ENCODE measurements at regions not wholly inside any gene's neighbourhood (a gene's known extent, or its start where the extent isn't known, plus 50 kb on each side); places are given as distances from the start of the nearest gene placed in this dataset.

DNA sequence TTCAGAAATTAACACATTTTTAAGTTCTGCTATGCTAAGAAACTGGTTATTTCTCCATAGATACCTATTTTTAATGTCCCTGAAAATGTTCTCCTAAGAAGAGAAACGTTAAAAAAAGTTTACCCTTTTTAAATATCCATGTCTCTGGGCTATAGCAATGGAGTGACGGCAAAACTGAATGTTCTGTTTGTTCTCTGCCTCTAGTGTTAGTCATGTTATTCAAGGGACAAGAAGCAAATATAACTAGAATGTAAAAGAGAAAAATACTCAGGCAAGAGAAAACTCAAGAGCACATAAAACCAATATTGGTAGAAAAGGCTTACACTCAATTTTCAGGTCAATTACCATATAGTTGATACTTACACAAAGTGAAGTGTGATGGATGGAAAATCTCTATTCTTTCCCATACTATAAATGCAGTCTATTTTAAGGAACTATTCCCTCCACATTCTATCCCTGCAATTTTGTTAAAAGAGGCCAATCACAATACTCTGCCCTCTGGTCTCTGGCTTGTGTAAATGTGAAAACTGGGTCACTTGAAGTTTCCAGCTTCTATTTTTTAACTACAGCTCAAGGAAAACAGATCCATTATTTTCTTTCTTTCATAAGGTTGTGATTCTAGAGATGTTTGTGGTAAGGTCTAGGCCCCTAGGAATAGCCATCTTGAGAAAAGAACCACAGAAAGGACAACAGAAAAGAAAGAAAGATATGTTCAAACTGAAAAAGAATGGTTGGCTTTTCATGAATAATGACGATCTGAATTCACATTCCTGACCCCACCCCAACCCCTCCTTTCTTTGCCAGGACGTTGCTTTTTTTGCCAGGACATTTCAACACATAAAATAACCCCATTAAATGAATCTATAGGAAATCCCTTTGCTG is 200.3 kb upstream of the FAM83B start:
- no peak for DNase-seq (ENCODE audit: low read depth)

DNA sequence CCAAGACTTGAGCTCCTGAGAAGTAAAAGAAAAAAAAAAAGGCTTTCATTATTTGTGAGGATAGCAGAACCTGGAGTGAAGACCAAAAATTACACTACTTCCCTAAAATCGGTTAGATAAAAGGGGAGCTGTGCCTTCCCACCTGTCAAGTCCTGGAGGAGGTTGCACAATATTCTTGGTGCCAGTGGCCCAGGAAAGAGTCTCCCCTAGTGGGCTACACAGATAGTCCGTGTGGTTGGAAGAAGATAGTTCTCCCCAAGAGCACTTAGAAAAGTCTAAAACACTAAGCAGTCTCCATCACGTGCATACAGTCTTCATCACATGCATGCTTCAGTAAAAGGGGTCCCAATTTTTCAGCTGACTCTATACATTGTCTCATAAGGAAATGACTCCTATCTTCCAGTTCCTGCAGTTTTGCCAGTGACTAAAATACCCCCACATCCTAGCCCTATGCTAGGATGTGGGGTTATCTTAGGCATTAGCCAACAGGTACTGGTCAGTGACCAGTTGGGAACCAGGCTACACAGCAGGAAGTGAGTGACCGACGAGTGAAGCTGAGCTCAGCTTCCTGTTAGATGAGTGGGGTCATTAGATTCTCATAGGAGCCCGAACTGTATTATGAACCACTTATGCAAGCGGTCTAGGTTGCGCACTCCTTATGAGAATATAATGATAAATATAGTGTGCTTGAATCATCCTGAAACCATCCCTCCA is 199.5 kb upstream of the FAM83B start:
- DNase-seq (ENCODE audit: low read depth), result no peak

DNA sequence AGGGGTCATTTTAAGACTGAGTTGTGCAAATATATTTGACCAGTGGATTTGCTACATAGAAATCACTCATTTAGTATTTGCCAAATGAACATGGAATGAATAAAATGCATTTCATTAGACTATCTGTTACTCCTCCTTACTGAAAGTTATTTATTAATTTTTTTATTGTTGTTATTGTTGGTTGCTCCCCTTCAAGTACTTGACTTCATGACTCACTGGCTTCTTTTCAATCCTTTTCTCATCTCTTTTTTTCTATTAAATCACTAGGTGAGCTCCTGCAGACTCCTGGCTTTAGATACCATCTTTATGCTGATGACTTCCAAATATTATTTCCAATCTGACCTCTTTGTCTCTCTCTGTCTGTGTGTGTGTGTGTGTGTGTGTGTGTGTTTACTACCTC is 192.2 kb upstream of the FAM83B start:
- DNase-seq (ENCODE audit: low read depth), result no peak

DNA sequence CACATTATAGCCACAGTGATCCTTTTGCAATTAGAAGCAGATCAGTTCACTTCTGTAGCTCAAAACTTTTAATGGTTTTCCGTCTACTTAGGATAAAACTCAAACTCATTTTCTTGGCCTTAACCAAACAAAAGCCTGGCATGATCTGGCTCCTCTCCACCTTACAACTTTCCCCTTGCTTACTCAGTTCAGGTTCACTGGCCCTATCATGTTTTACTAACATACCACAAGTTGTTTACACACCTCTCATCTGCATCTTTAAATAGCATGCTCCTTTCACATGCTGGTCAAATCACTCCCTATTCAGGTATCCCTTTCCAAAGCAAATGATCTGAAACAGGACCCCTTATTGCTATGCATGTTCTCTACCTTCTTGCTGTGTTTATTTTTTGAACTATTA is 191.4 kb upstream of the FAM83B start:
- DNase-seq (ENCODE audit: low read depth), result no peak

GRCh38 chr6:54665278-54665677 is 181.3 kb upstream of the FAM83B start:
- DNase-seq (ENCODE audit: low read depth), result no peak

- no peak for DNase-seq (ENCODE audit: low read depth)
Measured at GRCh38 chr6:54680531-54680930, 166.0 kb upstream of the FAM83B start.

DNA sequence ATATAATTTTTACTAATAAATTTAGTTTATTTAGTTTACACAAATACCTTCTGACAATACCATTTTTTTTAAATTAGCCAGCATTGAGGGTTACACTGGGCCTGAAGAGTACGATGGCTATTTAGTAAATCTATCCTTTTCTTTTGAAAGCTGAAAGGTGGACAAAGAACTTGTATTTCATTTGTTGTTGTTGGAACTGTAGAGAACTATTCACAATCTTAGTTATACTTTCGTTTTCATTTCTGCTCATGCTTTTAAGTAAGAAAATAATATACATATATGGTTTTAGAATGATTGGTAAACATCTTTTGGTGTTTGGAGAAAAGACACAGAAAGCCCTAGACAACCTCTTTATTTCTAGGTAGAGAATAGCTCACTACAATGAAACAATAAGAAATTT is 165.3 kb upstream of the FAM83B start:
- no peak for DNase-seq (ENCODE audit: low read depth)

DNA sequence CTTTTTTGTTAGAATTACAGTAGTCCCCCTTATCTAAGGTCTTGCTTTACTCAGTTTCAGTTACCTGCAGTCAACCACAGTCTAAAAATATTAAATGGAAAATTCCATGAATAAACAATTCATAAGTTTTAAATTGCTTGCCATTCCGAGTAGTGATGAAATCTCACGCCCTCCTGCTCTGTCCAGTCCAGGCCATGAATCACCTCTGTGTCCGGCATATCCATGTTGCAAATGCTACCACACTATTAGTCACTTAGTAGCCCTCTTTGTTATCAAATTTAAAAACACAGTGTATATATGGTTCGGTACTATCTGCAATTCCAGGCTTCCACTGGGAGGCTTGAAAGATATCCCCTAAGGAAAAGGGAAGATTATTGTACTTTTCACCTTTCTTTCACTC is 164.6 kb upstream of the FAM83B start:
- DNase-seq (ENCODE audit: low read depth), result peak; percentile 25

DNA sequence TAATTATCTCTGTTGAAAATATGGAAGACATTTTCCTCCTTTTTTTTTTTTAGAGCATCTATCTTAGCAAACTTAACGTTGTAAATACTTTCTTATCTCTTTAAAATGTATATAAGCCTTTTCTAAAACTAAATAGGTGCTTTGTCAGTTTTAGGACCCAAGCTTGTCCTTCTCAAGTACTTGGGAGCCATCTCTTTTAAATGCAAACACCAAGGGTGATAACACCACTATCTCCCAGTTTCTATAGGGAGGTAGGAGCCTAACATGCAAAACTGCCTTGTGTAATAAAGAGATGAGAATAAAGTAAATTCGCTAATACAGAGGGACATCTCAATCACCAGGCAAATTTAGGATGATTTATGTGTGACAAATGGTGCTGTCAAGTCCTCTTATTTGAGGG is 157.0 kb upstream of the FAM83B start:
- no peak for DNase-seq (ENCODE audit: low read depth)

DNA sequence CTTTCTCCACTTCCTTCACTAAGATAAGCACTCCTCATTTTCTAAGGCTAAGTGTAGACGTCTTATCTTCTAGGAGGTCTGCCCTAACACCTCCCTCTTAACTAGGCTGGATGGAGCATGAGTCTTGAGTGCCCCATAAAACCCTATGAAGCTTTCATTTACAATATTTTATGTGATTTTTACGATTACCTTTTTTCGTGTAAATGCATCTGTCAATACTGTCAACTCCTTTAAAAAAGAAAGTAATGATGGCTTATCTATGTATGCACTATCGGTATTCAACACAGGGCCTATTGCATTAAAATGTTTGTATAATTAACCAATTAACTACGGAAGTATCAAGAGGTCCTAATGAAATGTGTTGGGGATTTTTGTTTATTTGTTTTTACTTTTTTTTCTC is 156.0 kb upstream of the FAM83B start:
- no peak for DNase-seq (ENCODE audit: low read depth)

GRCh38 chr6:54694928-54695532 is 151.5 kb upstream of the FAM83B start:
- DNase-seq (ENCODE audit: low read depth), result no peak

- DNase-seq (ENCODE audit: low read depth), result no peak
Measured at GRCh38 chr6:54695815-54696214, 150.8 kb upstream of the FAM83B start.

- DNase-seq (ENCODE audit: low read depth), result no peak
Measured at GRCh38 chr6:54697424-54697823, 149.1 kb upstream of the FAM83B start.

DNA sequence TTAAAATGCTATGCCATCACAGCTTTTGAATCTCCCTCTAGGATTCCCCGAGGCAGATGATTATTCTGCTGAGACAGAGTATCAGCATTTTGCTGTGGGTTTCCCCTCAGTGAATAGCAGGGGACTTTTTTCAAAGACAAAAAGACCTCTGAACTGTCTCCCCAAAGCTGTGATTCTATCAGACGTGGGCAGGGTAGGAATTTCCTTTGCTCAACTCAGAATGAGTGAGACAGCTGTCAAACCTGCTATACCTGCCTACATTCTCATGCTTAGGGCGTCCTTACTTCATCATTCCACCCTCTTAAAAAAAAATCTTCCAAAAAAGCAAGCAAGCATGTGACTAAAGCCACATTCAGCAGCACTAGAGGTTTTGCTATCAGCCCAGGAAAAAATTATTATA is 147.6 kb upstream of the FAM83B start:
- no peak for DNase-seq (ENCODE audit: low read depth)

GRCh38 chr6:54700158-54700557 is 146.4 kb upstream of the FAM83B start:
- DNase-seq (ENCODE audit: low read depth), result no peak

DNA sequence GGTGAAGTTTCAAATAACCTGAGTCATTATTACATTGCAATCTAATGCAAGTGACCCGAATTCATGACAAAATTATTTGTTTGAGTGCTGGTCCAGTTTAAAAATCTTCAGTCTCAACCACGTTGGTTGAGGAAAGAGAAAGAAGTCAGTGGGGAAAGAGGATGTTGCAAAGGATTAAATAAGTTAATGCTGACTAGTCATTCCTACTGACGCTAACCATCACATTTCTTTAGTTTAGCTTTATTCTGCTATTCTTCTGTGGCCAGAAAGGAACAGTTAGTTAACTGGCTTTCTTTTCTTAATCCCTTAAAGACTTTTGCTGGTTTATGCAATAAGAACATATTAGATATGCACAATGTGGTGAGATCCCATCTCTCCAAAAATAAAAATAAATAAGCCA is 143.8 kb upstream of the FAM83B start:
- DNase-seq (ENCODE audit: low read depth), result no peak

DNA sequence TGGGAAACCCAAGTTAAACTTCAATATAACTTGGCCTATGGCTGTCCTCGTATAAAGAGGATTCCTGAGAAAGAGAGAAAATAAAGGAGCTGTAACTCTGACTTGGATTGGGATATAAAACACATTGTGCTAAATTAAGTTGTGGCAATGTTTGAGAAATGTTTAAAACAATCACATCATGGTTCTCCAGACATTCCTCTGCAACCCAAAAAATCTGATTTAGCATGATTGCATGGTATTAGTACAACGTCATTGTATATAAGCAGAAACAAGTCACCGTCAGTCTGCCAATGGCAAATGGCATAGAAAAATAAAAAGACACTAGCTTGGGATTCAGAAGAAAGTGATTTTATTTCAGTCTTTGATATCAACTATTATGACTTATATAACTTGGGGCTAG is 140.2 kb upstream of the FAM83B start:
- DNase-seq (ENCODE audit: low read depth), result no peak

GRCh38 chr6:54706844-54707605 is 139.5 kb upstream of the FAM83B start:
- DNase-seq (ENCODE audit: low read depth), result no peak

DNA sequence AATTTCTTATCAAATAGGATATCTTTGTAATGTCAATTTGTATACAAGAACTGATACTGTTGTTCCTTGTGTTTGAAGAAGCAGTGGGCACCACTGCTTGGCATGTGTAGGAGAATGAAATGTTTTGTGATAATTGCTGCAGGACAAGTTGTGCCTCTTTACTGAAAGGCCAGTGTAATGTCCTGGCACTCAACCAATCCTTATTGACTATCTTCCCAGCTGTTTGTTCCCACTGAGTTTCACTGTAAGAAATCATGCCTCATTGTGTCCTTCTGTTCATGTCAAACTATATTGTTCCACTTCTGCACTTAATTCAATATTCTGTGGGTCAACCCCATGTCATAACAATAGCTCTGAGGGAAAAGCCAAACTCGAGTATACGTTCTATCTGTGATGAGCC is 136.1 kb upstream of the FAM83B start:
- no peak for DNase-seq (ENCODE audit: low read depth)

GRCh38 chr6:54716010-54716409 is 130.6 kb upstream of the FAM83B start:
- DNase-seq (ENCODE audit: low read depth), result no peak

DNA sequence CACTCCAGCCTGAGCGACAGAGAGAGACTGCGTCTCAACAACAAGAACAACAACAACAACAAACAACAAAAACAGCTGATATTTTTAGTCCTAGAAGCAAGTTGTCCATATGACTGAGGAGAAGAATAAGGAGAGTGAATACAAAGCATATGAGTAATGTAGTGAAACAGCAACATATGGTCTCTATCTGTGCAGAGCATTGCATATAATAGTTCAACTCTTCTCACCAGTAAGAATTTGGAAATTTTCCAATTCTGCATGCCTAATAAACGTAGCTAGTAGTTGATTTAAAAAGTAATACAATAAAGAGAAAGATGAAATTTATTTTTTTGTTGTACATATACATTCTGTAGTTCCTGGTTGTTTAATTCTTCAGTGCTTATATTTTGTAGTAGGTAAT is 129.7 kb upstream of the FAM83B start:
- DNase-seq (ENCODE audit: low read depth), result no peak

GRCh38 chr6:54717849-54718455 is 128.6 kb upstream of the FAM83B start:
- DNase-seq (ENCODE audit: low read depth), result peak; percentile 14
